Activated CD4-positive, alpha-beta T cell treated with anti-CD3 and anti-CD28 coated beads, Interleukin-2, amount 10 ng/mL, durations not matched to agents 24 days and 14 days (primary cell): ENCODE measurements at regions not wholly inside any gene's neighbourhood (a gene's known extent, or its start where the extent isn't known, plus 50 kb on each side); places are given as distances from the start of the nearest gene placed in this dataset.

ENCODE experiments used
- DNase-seq: peaks from one replicate; pipeline ENCODE4 v3.0.0; 2022
- H3K27ac Mint-ChIP-seq: one replicate; pipeline ENCODE4 v1.8.0; 2022; ENCODE audit warnings: mild to moderate bottlenecking, mixed read lengths
- H3K27me3 Mint-ChIP-seq: one replicate; pipeline ENCODE4 v1.8.0; 2022; ENCODE audit warnings: mixed read lengths
- H3K36me3 Mint-ChIP-seq: one replicate; pipeline ENCODE4 v1.8.0; 2022; ENCODE audit warnings: low read depth, mild to moderate bottlenecking, mixed read lengths
- H3K4me1 Mint-ChIP-seq: one replicate; pipeline ENCODE4 v1.8.0; 2021; ENCODE audit warnings: mixed read lengths
- H3K4me3 Mint-ChIP-seq: one replicate; pipeline ENCODE4 v1.8.0; 2022; ENCODE audit warnings: mild to moderate bottlenecking, moderate library complexity, mixed read lengths
- H3K9me3 Mint-ChIP-seq: one replicate; pipeline ENCODE4 v1.8.0; 2021; ENCODE audit warnings: mixed read lengths
- intact Hi-C: fragments of 100-400 bp; cut with micrococcal nuclease; formaldehyde crosslinking; loops from one replicate; pipeline ENCODE4 v1.15.1; 2023

- DNase-seq, result no peak
- Mint-ChIP-seq H3K4me1 (no peaks in the 10 kb centered on the region), H3K27ac (no peak overlapping the region), H3K9me3 (no peaks in the 10 kb centered on the region), H3K4me3 (no peak overlapping the region), H3K27me3 (peaks cover 3% of the 10 kb centered on the region), H3K36me3 (no peaks in the 10 kb centered on the region)
- intact Hi-C loops, result no loop called here
Measured at GRCh38 chr9:115362101-115362500, 244.1 kb upstream of the TNC start.

GRCh38 chr9:115362640-115363039, 244.7 kb upstream of the TNC start:
- Mint-ChIP-seq H3K4me3 (no peak overlapping the region), H3K27ac (no peak overlapping the region), H3K27me3 (peaks cover 3% of the 10 kb centered on the region), H3K36me3 (no peaks in the 10 kb centered on the region), H3K9me3 (no peaks in the 10 kb centered on the region), H3K4me1 (no peaks in the 10 kb centered on the region)
- DNase-seq, result no peak
- intact Hi-C loops, result no loop called here

- peaks cover 3% of the 10 kb centered on the region for H3K27me3 Mint-ChIP-seq
- no peaks in the 10 kb centered on the region for H3K36me3 Mint-ChIP-seq
- intact Hi-C loops, result no loop called here
- no peak overlapping the region for H3K27ac Mint-ChIP-seq
- no peaks in the 10 kb centered on the region for H3K9me3 Mint-ChIP-seq
- H3K4me3 Mint-ChIP-seq, result no peak overlapping the region
- H3K4me1 Mint-ChIP-seq, result no peaks in the 10 kb centered on the region
- no peak for DNase-seq
Measured at GRCh38 chr9:115364991-115365390, 247.0 kb upstream of the TNC start.

GRCh38 chr9:115367321-115367720, 249.4 kb upstream of the TNC start:
- Mint-ChIP-seq H3K4me3 (no peak overlapping the region), H3K36me3 (no peaks in the 10 kb centered on the region), H3K27ac (no peak overlapping the region), H3K27me3 (peaks cover 3% of the 10 kb centered on the region), H3K9me3 (no peaks in the 10 kb centered on the region), H3K4me1 (no peaks in the 10 kb centered on the region)
- DNase-seq, result no peak
- intact Hi-C loops, result no loop called here

GRCh38 chr9:115367780-115368525, 250.0 kb upstream of the TNC start:
- no peaks in the 10 kb centered on the region for H3K9me3 Mint-ChIP-seq
- no peak overlapping the region for H3K4me3 Mint-ChIP-seq
- H3K36me3 Mint-ChIP-seq, result no peaks in the 10 kb centered on the region
- no peak overlapping the region for H3K27ac Mint-ChIP-seq
- H3K27me3 Mint-ChIP-seq, result peaks cover 3% of the 10 kb centered on the region
- DNase-seq, result no peak
- H3K4me1 Mint-ChIP-seq, result no peaks in the 10 kb centered on the region
- intact Hi-C loops, result no loop called here

- DNase-seq, result no peak
- H3K9me3 Mint-ChIP-seq, result no peaks in the 10 kb centered on the region
- peaks cover 3% of the 10 kb centered on the region for H3K27me3 Mint-ChIP-seq
- intact Hi-C loops, result no loop called here
- no peak overlapping the region for H3K27ac Mint-ChIP-seq
- H3K4me3 Mint-ChIP-seq, result no peak overlapping the region
- H3K36me3 Mint-ChIP-seq, result no peaks in the 10 kb centered on the region
- no peaks in the 10 kb centered on the region for H3K4me1 Mint-ChIP-seq
Measured at GRCh38 chr9:115369322-115369957, 251.5 kb upstream of the TNC start.

GRCh38 chr9:115373000-115373709, 255.2 kb upstream of the TNC start:
- Mint-ChIP-seq H3K27me3 (no peaks in the 10 kb centered on the region), H3K4me1 (no peaks in the 10 kb centered on the region), H3K9me3 (no peaks in the 10 kb centered on the region), H3K4me3 (no peak overlapping the region), H3K36me3 (no peaks in the 10 kb centered on the region), H3K27ac (no peak overlapping the region)
- no peak for DNase-seq
- intact Hi-C loops, result no loop called here

- Mint-ChIP-seq H3K27ac (no peak overlapping the region), H3K27me3 (no peaks in the 10 kb centered on the region), H3K4me1 (no peaks in the 10 kb centered on the region), H3K9me3 (no peaks in the 10 kb centered on the region), H3K4me3 (no peak overlapping the region), H3K36me3 (no peaks in the 10 kb centered on the region)
- no peak for DNase-seq
- intact Hi-C loops, result no loop called here
Measured at GRCh38 chr9:115373710-115374045, 255.7 kb upstream of the TNC start.

- H3K27me3 Mint-ChIP-seq, result no peaks in the 10 kb centered on the region
- no peak for DNase-seq
- no peak overlapping the region for H3K27ac Mint-ChIP-seq
- no peak overlapping the region for H3K4me3 Mint-ChIP-seq
- no peaks in the 10 kb centered on the region for H3K4me1 Mint-ChIP-seq
- intact Hi-C loops, result no loop called here
- H3K36me3 Mint-ChIP-seq, result no peaks in the 10 kb centered on the region
- H3K9me3 Mint-ChIP-seq, result no peaks in the 10 kb centered on the region
Measured at GRCh38 chr9:115374724-115375268, 256.8 kb upstream of the TNC start.

GRCh38 chr9:115378241-115378640, 260.3 kb upstream of the TNC start:
- H3K27ac Mint-ChIP-seq, result no peak overlapping the region
- no peaks in the 10 kb centered on the region for H3K36me3 Mint-ChIP-seq
- no peak overlapping the region for H3K4me3 Mint-ChIP-seq
- no peak for DNase-seq
- H3K4me1 Mint-ChIP-seq, result no peaks in the 10 kb centered on the region
- intact Hi-C loops, result no loop called here
- no peaks in the 10 kb centered on the region for H3K27me3 Mint-ChIP-seq
- peaks cover 4% of the 10 kb centered on the region for H3K9me3 Mint-ChIP-seq

- DNase-seq, result no peak
- H3K4me3 Mint-ChIP-seq, result no peak overlapping the region
- no peak overlapping the region for H3K27ac Mint-ChIP-seq
- no peaks in the 10 kb centered on the region for H3K27me3 Mint-ChIP-seq
- H3K4me1 Mint-ChIP-seq, result no peaks in the 10 kb centered on the region
- peaks cover 4% of the 10 kb centered on the region for H3K9me3 Mint-ChIP-seq
- H3K36me3 Mint-ChIP-seq, result no peaks in the 10 kb centered on the region
- intact Hi-C loops, result no loop called here
Measured at GRCh38 chr9:115378758-115379157, 260.8 kb upstream of the TNC start.

- Mint-ChIP-seq H3K4me1 (no peaks in the 10 kb centered on the region), H3K36me3 (no peaks in the 10 kb centered on the region), H3K27ac (no peak overlapping the region), H3K27me3 (no peaks in the 10 kb centered on the region), H3K4me3 (no peak overlapping the region), H3K9me3 (peaks cover 7% of the 10 kb centered on the region)
- DNase-seq, result no peak
- intact Hi-C loops, result no loop called here
Measured at GRCh38 chr9:115379719-115380118, 261.8 kb upstream of the TNC start.

- Mint-ChIP-seq H3K4me3 (no peak overlapping the region), H3K27ac (no peak overlapping the region), H3K27me3 (no peaks in the 10 kb centered on the region), H3K4me1 (no peaks in the 10 kb centered on the region), H3K9me3 (peaks cover 7% of the 10 kb centered on the region), H3K36me3 (no peaks in the 10 kb centered on the region)
- intact Hi-C loops, result no loop called here
- no peak for DNase-seq
Measured at GRCh38 chr9:115382865-115383264, 264.9 kb upstream of the TNC start.

- no peak for DNase-seq
- Mint-ChIP-seq H3K27me3 (no peaks in the 10 kb centered on the region), H3K4me1 (no peaks in the 10 kb centered on the region), H3K36me3 (no peaks in the 10 kb centered on the region), H3K9me3 (peaks cover 7% of the 10 kb centered on the region), H3K4me3 (no peak overlapping the region), H3K27ac (no peak overlapping the region)
- intact Hi-C loops, result no loop called here
Measured at GRCh38 chr9:115385383-115386122, 267.6 kb upstream of the TNC start.
